ENCODE measurements at regions not wholly inside any gene's neighbourhood (a gene's known extent, or its start where the extent isn't known, plus 50 kb on each side); places are given as distances from the start of the nearest gene placed in this dataset.

GRCh38 chr22:48653306-48653705, 1174.4 kb downstream of the BRD1 start:
- no peak for DNase-seq (ENCODE audit: low read depth)

- no peak for DNase-seq (ENCODE audit: low read depth)
Measured at GRCh38 chr22:48652796-48653195, 1174.9 kb downstream of the BRD1 start.

- DNase-seq (ENCODE audit: low read depth): no peak
Measured at GRCh38 chr22:48651981-48652538, 1175.6 kb downstream of the BRD1 start.

GRCh38 chr22:48651036-48651890, 1176.4 kb downstream of the BRD1 start:
- no peak for DNase-seq (ENCODE audit: low read depth)

- DNase-seq (ENCODE audit: low read depth): no peak
Measured at GRCh38 chr22:48650323-48651035, 1177.2 kb downstream of the BRD1 start.

- DNase-seq (ENCODE audit: low read depth): no peak
Measured at GRCh38 chr22:48649466-48649865, 1178.2 kb downstream of the BRD1 start.

- no peak for DNase-seq (ENCODE audit: low read depth)
Measured at GRCh38 chr22:48649031-48649430, 1178.6 kb downstream of the BRD1 start.

GRCh38 chr22:48647606-48648515, 1179.8 kb downstream of the BRD1 start:
- DNase-seq (ENCODE audit: low read depth): no peak

GRCh38 chr22:48647051-48647450, 1180.6 kb downstream of the BRD1 start:
- no peak for DNase-seq (ENCODE audit: low read depth)

- DNase-seq (ENCODE audit: low read depth): no peak
Measured at GRCh38 chr22:48646216-48646925, 1181.3 kb downstream of the BRD1 start.

GRCh38 chr22:48645766-48646165, 1181.9 kb downstream of the BRD1 start:
- DNase-seq (ENCODE audit: low read depth): no peak

GRCh38 chr22:48644997-48645396, 1182.7 kb downstream of the BRD1 start:
- DNase-seq (ENCODE audit: low read depth): no peak

GRCh38 chr22:48644108-48644507, 1183.6 kb downstream of the BRD1 start:
- DNase-seq (ENCODE audit: low read depth): no peak

- DNase-seq (ENCODE audit: low read depth): no peak
Measured at GRCh38 chr22:48643066-48643731, 1184.5 kb downstream of the BRD1 start.

GRCh38 chr22:48642550-48642949, 1185.1 kb downstream of the BRD1 start:
- DNase-seq (ENCODE audit: low read depth): no peak

- no peak for DNase-seq (ENCODE audit: low read depth)
Measured at GRCh38 chr22:48641906-48642475, 1185.7 kb downstream of the BRD1 start.

GRCh38 chr22:48640890-48641841, 1186.5 kb downstream of the BRD1 start:
- no peak for DNase-seq (ENCODE audit: low read depth)

- no peak for DNase-seq (ENCODE audit: low read depth)
Measured at GRCh38 chr22:48639896-48640748, 1187.6 kb downstream of the BRD1 start.
